Esophagus muscularis mucosa (tissue), 4 donors: ENCODE measurements at regions not wholly inside any gene's neighbourhood (a gene's known extent, or its start where the extent isn't known, plus 50 kb on each side); places are given as distances from the start of the nearest gene placed in this dataset.

Experiments
- DNase-seq: peaks from one replicate; pipeline ENCODE4 v3.0.0-alpha.2; 2017; ENCODE audit errors: extremely low spot score
- H3K27ac ChIP-seq, 4 donors: fragments of 200-600 bp; sonication (generic); replicated peaks in 1 of 4; 1 replicate in 3 of 4; 2 replicates in 1 of 4; pipeline ENCODE4 v1.5.1; 2016 to 2019; ENCODE audit warnings: mild to moderate bottlenecking in 1 of 4
- H3K27me3 ChIP-seq, 4 donors: fragments of 200-600 bp; sonication (generic); one replicate each; pipeline versions ENCODE4 v1.5.1 to v1.6.0; 2016 to 2019
- H3K36me3 ChIP-seq, 4 donors: fragments of 200-600 bp; sonication (generic); one replicate each; pipeline ENCODE4 v1.5.1; 2016 to 2019
- H3K4me1 ChIP-seq, 4 donors: fragments of 200-600 bp; sonication (generic); one replicate each; pipeline ENCODE4 v1.5.1; 2016 to 2019
- H3K4me3 ChIP-seq, 4 donors: fragments of 200-600 bp; sonication (generic); 1 replicate in 2 of 4; 2 replicates in 2 of 4; pipeline ENCODE4 v1.5.1; 2016 to 2019; ENCODE audit warnings: mild to moderate bottlenecking in 4 of 4, moderate library complexity in 1 of 4
- H3K9me3 ChIP-seq, 4 donors: fragments of 200-600 bp; sonication (generic); 1 replicate in 3 of 4; 2 replicates in 1 of 4; pipeline ENCODE4 v1.5.1; 2016 to 2019
- EP300 ChIP-seq: sonication (generic); formaldehyde crosslinking; IDR thresholded peaks from one replicate; pipeline ENCODE4 v1.6.1; 2017; ENCODE audit warnings: antibody characterized with exemption
- POLR2A ChIP-seq: fragments of 450-650 bp; IDR thresholded peaks from one replicate; pipeline ENCODE4 v1.6.1; 2017; ENCODE audit warnings: antibody characterized with exemption, moderate library complexity, mild to moderate bottlenecking, low read depth
- POLR2AphosphoS5 ChIP-seq, 2 donors: sonication (generic); formaldehyde crosslinking; IDR thresholded peaks; one replicate each; pipeline ENCODE4 v1.6.1; 2017; ENCODE audit warnings: antibody characterized with exemption in 2 of 2
- WGBS: methylation state at CpG from one replicate; pipeline ENCODE4 v1.1.5; 2018; 5-methylcytosine and 5-hydroxymethylcytosine counted together
- intact Hi-C: fragments of 100-400 bp; cut with DNase I; formaldehyde crosslinking; loops from one replicate; pipeline ENCODE4 v1.15.1; 2023
- TF ChIP-seq, protein P1 (sequence below), 3 experiments: fragments of 200-600 bp in 2 of 3; fragments of 450-650 bp in 1 of 3; sonication (generic) in 2 of 3; IDR thresholded peaks; one replicate each; pipeline ENCODE4 v1.5.1; 2017 to 2019; ENCODE audit warnings: antibody characterized with exemption in 3 of 3, mild to moderate bottlenecking in 2 of 3, moderate library complexity in 1 of 3

DNA sequence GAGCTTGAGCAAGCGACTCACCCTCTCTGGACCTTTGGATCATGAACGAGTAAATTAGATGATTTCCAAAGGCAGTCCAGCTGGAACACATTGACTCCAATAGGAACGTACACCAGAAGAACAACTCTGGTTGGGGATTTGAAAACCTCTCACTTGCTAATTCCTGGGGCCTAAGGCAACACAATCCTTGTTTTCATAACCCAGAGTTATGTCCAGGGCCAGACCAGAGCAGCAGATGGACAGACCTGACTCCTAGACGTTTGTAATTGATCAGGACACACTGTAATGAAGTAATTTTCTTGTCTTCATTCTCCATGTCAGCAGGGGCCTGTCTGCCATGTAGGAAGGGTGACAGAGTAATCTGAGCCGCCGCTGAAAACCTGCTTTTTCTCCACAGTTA, 283.9 kb downstream of the IDS start:
- TF ChIP-seq, protein P1, sequence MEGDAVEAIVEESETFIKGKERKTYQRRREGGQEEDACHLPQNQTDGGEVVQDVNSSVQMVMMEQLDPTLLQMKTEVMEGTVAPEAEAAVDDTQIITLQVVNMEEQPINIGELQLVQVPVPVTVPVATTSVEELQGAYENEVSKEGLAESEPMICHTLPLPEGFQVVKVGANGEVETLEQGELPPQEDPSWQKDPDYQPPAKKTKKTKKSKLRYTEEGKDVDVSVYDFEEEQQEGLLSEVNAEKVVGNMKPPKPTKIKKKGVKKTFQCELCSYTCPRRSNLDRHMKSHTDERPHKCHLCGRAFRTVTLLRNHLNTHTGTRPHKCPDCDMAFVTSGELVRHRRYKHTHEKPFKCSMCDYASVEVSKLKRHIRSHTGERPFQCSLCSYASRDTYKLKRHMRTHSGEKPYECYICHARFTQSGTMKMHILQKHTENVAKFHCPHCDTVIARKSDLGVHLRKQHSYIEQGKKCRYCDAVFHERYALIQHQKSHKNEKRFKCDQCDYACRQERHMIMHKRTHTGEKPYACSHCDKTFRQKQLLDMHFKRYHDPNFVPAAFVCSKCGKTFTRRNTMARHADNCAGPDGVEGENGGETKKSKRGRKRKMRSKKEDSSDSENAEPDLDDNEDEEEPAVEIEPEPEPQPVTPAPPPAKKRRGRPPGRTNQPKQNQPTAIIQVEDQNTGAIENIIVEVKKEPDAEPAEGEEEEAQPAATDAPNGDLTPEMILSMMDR (IDR thresholded peaks at IDR 0.05), result no peak
- TF ChIP-seq EP300 (no peak), POLR2AphosphoS5 (IDR thresholded peaks at IDR 0.05) (no peak), POLR2A (no peak)
- Histone ChIP-seq H3K27me3 (no peaks in the 10 kb centered on the region), H3K27ac (no peak overlapping the region), H3K9me3 (no peaks in the 10 kb centered on the region), H3K36me3 (no peaks in the 10 kb centered on the region), H3K4me3 (no peak overlapping the region), H3K4me1 (no peaks in the 10 kb centered on the region)
- WGBS, result 19% methylated on average over 6 of the region's 6 CpGs
- no peak for DNase-seq
- intact Hi-C loops, result no loop called here

DNA sequence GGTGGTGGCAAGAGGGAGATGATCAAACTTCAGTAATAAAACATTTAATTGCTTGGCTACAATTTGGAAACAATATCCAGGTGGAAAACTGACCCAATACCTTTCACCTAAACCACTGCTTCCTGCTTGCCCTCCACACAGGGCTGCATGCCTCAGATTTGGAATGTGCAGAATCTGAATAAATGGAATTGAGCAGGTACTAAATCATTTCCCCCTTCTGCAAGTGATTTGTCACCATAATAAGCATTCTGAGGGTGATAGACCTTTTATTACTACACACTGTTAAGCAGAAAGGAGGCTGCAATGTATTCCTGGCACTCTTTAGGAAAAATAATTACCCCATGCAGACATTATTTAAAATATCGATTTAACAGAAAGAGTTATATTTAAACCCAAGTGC, 291.8 kb downstream of the IDS start:
- Histone ChIP-seq H3K27ac (no peak overlapping the region), H3K36me3 (no peaks in the 10 kb centered on the region), H3K9me3 (no peaks in the 10 kb centered on the region), H3K4me1 (no peaks in the 10 kb centered on the region), H3K4me3 (no peak overlapping the region), H3K27me3 (no peaks in the 10 kb centered on the region)
- no peak for DNase-seq
- TF ChIP-seq EP300, result no peak
- TF ChIP-seq POLR2AphosphoS5 (IDR thresholded peaks at IDR 0.05), result no peak
- TF ChIP-seq, protein P1 (IDR thresholded peaks at IDR 0.05), result no peak
- TF ChIP-seq POLR2A, result no peak
- WGBS, result 62% methylated on average over 1 of the region's 1 CpG
- intact Hi-C loops, result no loop called here

DNA sequence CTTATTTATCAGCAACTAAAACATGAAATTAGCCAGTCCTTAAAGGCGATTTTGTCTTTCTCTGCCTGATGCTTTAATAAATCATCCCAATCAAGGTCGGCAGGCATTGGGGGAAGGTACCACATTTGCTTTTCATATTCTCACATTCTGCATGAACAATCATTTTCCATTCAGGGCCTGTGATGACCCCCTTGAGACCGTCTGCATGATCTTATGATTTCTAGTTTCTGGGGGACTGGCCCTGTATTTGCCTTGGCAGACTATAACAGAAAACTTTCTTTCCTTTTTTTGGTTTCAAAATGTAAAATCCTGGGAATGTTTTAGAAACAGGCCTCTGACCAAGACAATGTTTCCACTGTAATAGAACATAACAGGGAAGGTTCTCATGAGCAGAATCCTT, 296.8 kb downstream of the IDS start:
- TF ChIP-seq EP300 (no peak), POLR2AphosphoS5 (IDR thresholded peaks at IDR 0.05) (no peak), POLR2A (no peak)
- TF ChIP-seq, protein P1 (IDR thresholded peaks at IDR 0.05), result no peak
- Histone ChIP-seq H3K4me3 (no peak overlapping the region), H3K9me3 (no peaks in the 10 kb centered on the region), H3K4me1 (no peaks in the 10 kb centered on the region), H3K27ac (no peak overlapping the region), H3K27me3 (no peaks in the 10 kb centered on the region), H3K36me3 (no peaks in the 10 kb centered on the region)
- no peak for DNase-seq
- WGBS, result 56% methylated on average over 3 of the region's 3 CpGs
- intact Hi-C loops, result no loop called here

DNA sequence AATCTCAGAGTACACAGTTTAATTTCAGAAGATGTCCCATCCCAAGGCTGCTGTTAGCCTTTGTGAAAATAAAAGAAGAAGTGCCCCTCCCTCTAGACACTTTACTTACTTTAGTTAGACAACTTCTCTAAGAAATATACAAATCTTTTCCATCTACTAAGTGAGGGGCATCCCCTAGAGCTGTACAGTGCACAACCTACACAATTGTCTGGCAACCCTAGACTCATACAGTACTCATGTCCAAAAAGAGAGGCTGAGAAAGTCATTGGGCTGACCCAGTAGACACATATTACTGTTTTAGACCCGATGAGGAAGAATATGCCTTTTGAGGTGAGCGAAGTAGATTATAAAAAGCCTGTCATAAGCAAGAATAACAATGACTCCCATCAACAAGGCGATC, 297.6 kb downstream of the IDS start:
- H3K36me3 ChIP-seq, result no peaks in the 10 kb centered on the region
- H3K27me3 ChIP-seq, result no peaks in the 10 kb centered on the region
- H3K9me3 ChIP-seq, result no peaks in the 10 kb centered on the region
- H3K27ac ChIP-seq, result no peak overlapping the region
- WGBS, result 47% methylated on average over 3 of the region's 3 CpGs
- intact Hi-C loops, result no loop called here
- H3K4me1 ChIP-seq, result no peaks in the 10 kb centered on the region
- no peak overlapping the region for H3K4me3 ChIP-seq
- TF ChIP-seq EP300 (no peak), POLR2AphosphoS5 (IDR thresholded peaks at IDR 0.05) (no peak), POLR2A (no peak)
- TF ChIP-seq, protein P1 (IDR thresholded peaks at IDR 0.05), result no peak
- no peak for DNase-seq

DNA sequence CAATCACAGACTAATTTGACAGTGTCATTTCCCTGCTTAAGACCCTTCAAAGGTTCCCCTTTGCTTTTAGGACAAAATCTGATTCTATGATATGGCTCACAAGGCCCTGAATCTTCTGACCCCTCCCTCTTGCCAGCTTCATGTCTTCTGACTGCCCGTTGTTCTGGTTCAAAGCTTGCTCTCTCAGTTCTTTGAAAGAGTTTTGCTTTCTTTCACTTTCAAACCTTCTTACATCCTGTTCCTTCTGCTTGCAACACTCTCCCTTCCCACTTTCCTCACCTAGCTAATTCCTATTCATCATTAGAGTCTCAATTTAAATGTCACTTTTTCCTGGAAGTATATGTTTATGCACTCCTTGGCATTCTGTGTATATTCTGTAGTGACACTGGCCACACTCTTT, 299.2 kb downstream of the IDS start:
- WGBS, result 46% methylated on average over 1 of the region's 1 CpG
- no peaks in the 10 kb centered on the region for H3K4me1 ChIP-seq
- intact Hi-C loops, result no loop called here
- H3K27ac ChIP-seq, result no peak overlapping the region
- H3K4me3 ChIP-seq, result no peak overlapping the region
- H3K27me3 ChIP-seq, result no peaks in the 10 kb centered on the region
- no peaks in the 10 kb centered on the region for H3K36me3 ChIP-seq
- H3K9me3 ChIP-seq, result no peaks in the 10 kb centered on the region
- DNase-seq, result no peak
- TF ChIP-seq EP300, result no peak
